Stimulated activated CD4-positive, alpha-beta T cell treated with anti-CD3 and anti-CD28 coated beads, Interleukin-15, amount 100 ng/mL, for 24 hours (primary cell): ENCODE measurements at regions not wholly inside any gene's neighbourhood (a gene's known extent, or its start where the extent isn't known, plus 50 kb on each side); places are given as distances from the start of the nearest gene placed in this dataset.
"Not testable (repeated sequence)": the region's sequence is repeated elsewhere in the genome, so short reads cannot be mapped to it uniquely, and the experiment has no call there.

Experiments
- DNase-seq: peaks from one replicate; pipeline ENCODE4 v3.0.0-alpha.2; 2020

DNA sequence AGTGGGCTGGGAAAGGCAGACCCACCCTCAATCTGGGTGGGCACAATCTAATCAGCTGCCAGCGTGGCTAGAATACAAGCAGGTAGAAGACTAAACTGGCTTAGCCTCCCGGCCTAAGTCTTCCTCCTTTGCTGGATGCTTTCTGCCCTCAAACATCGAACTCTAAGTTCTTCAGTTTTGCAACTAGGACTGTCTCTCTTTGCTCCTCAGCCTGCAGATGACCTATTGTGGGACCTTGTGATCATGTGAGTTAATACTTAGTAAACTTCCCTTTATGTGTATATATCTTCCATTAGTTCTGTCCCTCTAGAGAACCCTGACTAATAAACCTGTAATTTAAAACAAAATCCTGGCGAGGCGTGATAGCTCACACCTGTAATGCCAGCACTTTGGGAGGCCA lies 51.8 kb upstream of the SLC39A8 start:
- DNase-seq, result not testable (repeated sequence)

DNA sequence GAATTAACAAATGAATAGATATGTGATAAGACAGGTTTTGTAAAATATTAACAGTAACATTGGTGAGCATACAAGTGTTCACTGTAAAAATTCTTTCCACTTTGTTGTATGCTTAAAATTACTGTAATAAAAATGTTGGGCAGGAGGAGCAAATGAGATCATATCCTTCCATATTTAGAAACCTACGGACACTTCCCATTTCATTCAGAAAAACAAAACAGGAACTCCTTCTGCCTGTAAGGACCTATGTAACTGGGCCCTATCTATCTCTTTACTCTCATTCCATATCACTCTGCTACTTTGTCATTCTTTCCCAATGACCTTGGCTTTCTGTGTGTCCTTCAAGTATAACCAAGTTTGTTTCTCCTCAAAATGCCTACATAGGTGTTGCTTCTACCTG lies 53.7 kb upstream of the SLC39A8 start:
- DNase-seq, result no peak

DNA sequence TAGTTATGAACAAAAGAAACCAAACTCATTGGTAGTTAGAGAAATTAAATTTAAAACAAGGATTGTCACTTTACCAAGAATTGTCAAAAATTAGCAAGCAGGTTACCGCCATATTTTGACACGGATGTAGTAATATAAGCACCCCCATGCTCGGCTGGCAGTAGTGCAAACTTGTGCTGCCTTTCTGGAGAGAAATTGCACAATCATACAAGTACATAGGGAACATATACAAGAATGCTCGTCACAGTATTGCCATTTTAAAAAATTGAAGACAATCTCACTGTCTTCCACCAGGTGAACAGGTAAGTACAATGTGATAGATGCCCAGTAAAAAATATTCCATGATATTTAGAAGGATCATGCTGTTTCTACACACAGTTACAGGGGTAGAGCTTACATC lies 55.6 kb upstream of the SLC39A8 start:
- no peak for DNase-seq

DNA sequence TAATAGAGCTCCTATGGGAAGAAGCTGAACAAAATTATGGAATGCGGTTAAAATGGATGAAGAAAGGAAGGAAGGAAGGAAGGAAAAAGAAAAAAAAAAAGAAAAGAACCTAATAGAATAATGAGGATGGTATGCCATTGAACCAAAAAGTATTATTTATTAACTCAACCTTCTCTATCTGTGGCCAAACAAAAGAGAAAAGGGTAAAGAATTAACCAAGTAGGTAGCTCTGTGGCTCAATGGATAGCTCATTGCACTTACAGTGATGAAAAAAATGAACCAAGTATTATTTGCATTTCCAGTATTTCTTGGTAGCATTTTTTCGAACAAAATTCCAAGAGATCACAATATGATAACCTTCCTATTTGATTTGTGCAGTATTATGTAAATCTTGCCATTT lies 56.9 kb upstream of the SLC39A8 start:
- no peak for DNase-seq

DNA sequence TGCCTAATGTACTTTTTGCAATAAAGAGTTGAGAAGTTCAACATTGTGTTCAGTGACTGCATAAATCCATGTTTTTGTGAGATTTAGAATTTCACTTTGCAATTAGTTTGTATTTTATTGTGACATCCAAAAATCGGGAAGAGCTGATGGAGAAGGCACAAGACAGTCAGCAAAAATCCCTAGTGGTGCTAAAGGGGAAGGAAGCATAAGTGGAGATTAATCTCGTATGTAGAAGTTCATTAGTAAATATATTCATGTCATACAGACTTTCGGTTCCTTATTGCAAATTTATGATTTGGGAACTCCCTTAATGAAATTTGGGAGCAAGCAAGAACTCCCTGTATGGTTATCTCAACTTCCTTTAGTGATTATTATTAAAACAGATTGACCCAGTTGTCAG lies 57.8 kb upstream of the SLC39A8 start:
- no peak for DNase-seq

DNA sequence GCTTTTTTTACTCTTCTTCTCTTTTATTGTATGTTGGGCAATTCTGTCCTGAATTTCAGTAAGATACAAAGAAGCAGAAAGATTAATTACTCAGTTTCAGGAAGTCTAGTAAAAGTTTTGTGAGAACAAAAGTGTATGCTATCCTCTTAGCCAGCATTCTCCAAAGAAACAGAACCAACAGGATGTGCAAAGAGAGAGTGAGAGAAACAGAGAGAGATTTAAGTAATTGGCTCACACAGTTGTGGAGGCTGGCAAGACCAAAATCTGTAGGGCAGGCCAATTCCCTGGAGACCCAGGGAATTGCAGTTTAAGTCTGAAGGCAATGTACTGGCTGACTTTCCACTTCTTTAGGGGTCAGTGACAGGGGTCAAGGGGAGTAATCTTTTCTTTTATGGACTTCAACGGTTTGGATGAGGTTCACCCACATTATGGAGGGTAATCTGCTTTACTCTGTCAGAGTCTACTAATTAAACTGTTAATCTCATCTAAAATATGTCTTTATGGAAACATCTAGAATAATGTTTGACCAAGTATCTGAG lies 59.2 kb upstream of the SLC39A8 start:
- no peak for DNase-seq

DNA sequence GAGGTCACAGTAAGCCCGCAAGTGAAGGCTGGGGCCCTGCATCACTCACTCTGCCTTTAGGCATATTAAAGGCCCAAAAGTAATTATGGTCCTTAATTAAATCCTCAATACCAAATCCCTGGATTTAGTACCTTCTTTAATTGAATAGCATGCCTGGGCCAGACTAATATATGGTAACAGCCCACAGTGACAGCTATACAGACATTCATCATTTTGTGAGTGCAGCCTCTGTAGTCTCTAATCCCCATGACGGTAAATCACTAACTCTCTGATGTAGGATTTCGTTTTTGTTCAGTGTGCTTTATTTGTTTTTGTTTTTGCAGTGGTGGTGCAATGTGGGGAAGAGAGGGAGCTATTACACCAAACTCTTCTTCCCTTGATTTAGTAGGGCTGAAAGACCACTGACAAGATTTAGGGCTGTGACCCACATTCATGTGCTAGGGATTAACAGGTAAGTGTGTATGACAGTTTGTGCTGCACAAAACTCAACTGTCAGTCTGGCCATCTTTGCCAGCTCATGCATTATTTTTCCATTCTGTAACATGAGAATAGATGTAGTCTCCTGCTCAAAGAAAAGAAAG lies 60.6 kb upstream of the SLC39A8 start:
- no peak for DNase-seq

DNA sequence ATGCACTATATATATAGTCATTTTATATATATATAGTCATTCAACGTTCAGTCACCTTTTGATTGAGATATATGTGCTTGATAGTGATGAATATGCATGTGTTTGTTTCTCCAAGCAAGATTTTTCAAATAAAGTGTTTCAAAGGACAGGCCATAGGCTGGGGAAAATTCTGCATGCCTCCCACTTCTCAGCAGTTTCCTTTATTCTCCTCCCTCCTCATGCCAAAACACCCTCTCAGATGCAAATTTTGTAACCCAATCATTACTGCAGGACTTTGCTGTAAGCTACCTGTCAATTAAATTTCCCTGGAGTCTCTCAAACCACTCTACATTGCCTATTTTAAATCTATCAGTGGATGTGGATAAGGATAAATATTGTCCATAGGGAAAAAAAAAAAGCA lies 65.6 kb upstream of the SLC39A8 start:
- not testable (repeated sequence) for DNase-seq

DNA sequence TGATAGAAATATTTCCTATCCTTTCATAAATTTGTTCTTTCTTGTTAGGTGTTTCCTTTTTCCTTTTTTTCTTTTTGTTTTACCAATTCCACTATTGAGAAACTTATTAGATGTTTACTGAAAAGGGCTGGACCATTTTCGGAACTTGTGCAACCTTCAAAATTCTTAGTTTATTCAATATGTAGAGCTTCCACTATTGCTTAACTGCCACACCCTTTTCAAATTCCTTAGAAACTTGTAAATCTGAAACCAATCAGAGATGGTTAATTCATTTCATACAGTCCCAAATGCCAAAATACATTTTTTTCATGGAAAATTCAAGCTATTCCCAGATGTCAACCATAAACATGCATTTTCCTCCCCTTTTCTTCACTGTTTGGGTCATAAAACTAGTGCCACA lies 66.1 kb upstream of the SLC39A8 start:
- no peak for DNase-seq

DNA sequence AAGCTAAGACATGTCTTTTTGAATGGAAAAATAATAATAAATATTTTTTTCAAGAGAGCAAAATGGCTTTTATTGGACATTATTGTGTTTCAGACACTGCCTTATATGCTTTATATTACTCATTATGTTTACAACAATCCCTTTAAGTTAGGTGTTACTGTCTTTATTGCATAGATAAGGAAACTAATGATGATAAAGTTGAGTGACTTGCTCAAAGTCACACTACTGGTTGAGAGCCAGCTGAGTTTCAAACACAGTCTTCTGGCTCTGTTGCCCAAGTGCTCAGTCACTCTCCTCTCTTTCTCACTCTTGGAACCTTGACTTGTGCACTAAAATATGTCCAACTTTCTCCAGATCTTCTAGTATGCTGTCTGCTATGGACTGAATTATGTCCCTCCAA lies 71.5 kb upstream of the SLC39A8 start:
- DNase-seq, result no peak

DNA sequence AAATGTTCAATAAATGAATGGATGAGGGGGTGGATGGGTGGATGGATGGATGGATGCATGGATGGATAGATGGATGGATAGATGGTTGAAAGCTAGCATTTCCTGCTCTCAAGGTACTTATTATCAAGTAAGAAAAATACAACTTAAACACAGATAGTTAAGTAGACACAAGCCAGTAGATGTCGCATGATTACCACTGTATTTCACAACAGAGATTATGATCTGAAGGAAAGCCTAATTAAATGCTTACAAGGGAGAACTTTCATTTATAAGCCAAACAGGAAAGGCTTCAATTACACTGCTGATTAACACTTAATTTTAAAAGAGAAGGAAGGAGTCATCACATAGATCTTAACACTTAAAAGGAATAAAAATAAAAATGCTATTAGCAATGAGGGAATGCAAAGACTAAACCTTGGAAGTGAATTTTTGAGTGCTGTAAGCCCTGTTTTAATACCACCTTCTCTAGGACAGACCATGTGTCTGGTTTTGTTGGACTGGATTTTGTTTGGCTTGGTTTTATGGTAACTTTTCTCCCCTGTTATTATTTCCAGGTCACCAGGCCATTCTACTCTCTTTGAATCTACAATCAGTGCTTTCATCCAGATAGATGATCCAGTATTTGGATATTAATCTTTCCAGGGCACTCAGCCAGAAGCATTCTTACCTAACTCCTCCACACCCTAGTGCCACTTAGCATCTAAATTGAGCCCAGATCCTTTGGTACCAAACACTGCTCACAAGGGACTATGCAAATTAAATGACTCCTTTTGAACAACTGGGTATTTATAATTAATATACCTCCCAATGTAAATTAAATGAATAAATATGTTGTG lies 75.5 kb upstream of the SLC39A8 start:
- no peak for DNase-seq

DNA sequence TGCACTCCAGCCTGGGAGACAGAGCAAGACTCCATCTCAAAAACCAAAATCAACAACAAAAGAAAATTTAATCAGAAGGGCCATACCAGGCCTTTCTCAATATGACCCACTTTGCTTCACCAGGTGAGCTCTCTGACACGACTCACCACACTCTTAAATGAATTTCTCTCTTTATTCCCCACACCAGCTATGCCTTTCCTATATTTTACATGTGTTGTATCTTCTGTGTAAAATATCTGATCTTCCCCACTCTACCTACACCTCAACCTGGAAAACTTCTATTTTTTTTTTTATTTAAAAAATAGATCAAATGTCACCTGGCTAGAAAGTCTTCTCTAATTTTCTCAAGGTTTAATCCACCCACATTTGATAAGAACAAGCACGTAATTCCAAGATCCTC lies 77.6 kb upstream of the SLC39A8 start:
- DNase-seq, result no peak

DNA sequence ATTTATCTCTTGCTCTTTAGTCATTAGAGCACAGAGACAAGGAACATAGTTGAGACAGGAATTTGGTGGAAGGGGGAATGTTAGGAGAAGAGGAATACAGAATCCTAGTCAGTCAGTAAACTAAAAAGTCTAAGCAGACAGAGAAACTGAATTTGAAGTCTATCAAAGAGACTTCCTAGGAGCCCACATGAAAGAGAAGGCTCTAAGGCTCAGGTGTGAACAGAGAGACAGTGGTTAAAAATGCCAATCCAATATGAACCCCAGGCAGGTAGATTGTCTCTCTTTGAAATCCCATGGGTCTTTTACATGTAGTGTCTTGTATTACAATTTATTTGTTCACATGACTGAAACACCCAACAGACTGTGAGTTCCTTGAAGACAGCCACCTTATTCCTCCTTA lies 77.8 kb upstream of the NFKB1 start:
- no peak for DNase-seq

DNA sequence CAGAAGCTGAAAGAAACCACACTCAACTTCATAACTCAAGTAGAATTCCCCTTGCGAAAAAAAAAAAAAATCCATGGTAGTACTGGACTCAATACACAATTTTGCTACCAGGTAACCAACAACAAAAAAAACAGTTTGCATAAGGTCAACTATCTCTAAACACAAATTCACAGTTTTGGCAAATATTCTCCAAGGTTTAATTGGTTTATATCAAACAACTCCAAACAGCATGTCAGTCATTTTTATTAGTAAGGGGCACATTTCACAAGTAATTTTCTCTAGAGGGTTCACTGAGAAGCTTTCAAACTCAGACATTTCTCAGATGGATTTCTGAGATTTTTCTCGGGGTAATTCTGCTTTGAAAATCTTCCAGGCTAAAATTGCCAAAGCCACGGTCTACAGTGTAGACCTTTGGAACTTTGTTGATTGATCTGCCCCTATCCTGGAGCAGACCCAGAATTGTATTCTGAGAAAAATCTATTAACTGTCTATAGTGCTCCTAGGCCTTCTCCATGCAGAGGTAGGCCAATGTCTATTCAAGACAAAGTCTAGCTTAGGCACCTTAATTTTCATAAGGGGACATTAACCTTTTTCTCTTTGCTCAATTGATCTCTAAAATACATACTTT lies 73.7 kb upstream of the NFKB1 start:
- DNase-seq, result no peak

DNA sequence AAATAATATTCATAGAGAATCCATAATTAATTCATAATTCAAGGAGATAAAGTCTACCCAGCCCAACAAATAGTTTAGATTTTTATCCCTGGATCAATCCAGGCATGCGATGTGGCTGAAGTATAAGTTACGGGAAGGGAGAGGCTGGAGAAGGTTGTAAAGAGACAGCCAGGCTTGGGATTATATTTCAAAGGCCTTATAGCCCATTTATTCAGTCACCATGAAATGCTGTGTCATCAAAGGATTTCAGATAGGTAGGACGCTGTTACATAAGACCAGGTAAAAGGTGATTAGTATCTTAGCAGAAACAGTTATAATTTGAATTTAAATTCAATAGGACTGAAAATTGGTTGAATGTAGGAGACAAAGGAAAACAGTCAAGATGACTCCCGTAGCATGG lies 73.0 kb upstream of the NFKB1 start:
- no peak for DNase-seq

DNA sequence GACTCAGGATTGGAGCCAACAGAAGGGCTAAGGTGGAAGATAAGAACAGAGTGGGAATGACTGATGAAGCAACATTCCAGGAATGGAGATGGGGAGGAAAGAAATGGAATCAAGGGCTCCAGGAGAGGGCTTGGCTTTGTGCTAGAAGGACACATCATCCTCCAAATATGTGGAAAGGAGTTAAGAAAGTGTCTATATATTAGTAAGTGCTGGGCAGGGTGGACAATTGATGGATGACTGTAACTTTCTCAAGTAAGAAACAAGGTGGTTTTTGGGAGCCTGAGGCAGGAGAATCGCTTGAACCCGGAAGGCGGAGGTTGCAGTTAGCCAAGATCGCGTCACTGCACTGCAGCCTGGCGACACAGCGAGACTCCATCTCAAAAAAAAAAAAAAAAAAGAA lies 71.6 kb upstream of the NFKB1 start:
- DNase-seq, result no peak

DNA sequence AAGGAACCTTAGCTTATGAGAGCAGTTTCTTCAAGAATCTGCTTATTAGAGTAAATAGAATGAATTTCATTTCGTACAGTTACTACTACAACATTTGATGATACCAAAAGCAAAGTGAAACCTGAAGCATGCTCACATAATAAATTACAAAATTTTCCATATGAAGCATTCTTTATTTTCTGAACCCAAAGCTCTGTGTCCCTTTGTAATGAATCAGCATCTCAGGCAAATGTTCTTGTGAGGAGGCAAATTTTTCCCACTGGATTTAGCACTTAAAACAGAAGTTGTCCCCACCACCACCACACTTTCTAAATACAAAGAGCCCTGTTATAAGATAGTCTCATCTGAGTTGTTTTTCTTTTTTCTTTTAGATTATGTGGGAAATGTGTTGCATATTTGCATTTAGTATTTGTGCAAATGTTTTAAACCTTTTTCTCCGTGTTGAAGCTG lies 70.7 kb upstream of the NFKB1 start:
- no peak for DNase-seq

DNA sequence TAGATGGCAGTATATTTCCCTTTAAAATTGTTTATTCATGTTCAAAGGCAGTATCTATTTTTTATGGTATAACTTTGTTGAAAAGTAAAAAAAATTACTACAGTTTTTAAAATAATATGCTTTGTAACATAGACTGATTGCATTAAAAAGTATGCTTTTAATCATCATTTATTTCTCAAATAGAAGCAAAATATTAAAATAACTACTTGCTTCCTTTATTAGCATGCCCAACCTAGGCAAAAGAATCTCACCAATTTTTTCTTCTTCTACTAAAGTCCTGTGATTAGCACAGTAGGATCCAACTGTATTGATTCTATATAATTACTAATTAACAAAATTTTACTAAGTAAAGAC lies 69.6 kb upstream of the NFKB1 start:
- DNase-seq, result no peak

DNA sequence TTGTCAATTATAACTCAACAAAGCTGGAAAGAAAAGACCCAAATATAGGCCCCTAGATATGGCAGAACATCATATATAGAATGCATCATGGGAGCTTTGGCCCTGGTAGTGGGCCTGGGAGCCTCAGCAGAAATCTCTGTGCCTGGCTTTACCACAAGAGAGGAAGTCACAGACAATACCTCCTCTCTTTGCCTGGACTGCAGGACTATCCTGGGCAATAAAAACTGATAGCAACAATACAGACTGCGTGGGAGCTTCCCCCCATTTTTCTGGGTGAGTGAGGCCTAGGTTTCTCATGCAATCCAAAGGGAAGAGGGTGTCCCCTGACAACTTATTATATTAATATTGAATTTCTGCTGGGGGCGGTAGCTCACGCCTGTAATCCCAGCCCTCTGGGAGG lies 64.0 kb upstream of the NFKB1 start:
- no peak for DNase-seq

DNA sequence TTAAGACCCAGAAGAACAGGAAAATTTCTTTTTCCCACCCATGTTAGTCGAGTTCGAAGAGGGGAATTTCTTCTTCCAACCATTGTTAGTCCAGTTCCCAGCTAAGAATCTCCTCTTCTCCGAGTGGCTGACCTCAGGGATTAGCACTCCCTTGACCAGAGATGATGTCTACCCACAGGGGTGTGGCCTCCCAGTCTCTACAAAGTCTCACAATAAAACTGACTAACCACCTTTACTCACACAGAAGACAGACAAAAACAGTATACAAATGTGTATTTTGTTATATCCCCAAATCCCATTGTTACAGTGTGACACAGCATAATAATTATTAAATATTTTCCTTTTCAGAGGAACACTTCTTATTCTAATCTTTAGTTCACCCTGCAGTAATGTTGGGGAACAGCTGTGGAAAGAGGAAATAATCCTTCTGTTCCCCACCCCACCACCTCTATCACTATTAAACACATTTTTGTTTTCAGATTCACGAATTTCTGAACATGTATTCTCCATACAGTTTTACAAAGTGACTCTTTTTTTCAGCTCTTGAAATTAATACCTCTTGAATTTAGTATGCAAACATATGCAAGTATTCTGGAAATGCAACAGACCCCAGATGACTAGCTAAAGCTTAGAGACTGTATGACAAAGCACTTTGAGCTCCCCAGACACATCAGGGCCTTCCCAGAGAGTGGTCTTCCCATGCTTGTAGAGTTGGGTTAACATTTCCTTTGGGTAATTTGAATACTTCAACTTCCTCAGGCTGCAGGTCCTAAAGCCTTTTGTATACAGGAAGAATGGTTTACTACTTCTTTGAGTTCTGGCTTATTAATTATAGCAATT lies 62.5 kb upstream of the NFKB1 start:
- no peak for DNase-seq

DNA sequence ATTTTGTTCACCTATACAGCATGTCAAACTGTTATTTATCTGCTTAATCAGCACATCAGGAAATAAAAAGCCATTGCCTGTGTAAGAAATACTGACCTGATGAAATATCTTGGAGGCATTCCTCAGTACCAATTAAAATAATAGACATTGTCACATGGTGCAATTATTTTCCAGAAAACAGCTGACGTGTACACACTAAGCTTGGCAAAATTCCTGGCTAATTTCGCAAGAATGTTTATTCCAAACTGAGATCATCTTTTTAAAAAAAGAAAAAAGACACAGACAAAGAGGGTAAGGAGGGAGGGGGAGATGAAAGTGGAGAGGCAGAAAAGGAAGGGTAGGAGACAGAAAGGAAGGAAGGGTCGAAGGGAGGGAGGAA lies 61.9 kb upstream of the NFKB1 start:
- no peak for DNase-seq

DNA sequence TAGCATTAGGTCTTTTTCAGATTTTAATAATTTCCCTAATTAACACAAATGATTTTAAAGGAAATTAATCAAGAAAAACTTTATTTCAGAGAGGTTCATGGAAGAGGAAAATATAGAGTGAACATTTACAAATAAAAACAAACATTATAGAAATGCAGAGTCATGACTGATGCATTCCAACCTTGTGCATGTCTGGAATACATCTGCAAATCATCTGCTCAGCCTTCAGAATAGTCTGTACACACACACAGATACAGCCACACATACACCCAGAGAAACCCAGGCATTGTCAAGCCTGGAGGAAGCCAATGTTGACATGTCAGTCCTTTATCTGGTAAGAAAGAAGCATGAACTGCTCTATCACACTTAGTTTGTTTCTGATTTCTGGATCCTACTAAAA lies 61.3 kb upstream of the NFKB1 start:
- no peak for DNase-seq

DNA sequence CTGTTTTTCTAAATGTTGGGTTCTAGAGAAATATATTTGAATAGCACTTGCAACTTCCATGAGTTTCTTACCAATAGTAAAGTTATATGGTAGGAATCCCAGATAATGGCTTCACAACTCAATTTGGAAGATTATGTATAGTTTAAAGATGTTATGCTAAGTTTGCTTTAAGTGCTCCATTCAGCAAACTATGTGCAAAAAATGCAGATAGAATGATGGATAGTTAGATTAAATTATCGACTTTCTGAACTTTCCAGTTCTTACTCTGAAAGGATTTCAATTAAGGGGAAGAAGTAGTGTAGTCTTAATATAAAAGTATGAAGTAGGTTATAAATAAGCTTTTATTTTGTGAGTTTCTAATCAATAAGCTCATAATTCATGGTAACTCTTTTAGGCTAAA lies 60.7 kb upstream of the NFKB1 start:
- DNase-seq, result no peak
